ENCODE measurements at regions not wholly inside any gene's neighbourhood (a gene's known extent, or its start where the extent isn't known, plus 50 kb on each side); places are given as distances from the start of the nearest gene placed in this dataset.
"Not testable (repeated sequence)": the region's sequence is repeated elsewhere in the genome, so short reads cannot be mapped to it uniquely, and the experiment has no call there.

DNA sequence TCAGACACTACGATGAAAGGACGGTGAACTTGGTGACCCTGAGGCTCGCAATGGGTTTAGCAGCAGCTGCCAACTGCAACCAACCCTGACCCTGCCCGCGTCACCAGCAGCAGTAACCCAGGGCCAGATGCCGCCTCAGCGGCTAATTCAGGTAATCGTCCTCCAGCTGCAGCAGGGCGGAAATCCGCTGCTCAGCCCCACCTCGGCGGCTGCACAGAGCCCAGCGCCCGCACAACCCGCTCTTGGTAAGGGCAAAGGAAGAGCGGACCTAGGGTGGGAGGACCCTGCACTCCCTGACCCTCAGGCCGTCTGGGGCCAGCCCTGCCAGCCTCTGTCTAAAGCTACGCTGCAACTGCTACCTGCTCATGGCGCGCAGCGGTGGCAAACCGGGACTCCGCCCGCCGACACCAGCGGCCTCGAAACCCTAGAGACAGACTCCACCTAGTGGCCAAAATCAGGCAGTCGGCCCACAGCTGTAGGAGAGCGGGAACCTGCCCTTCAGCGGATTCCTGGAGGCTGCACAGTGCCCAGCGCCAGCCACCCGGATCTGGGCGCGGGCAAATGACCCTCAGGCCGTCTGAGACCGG is 82.4 kb downstream of the POTEB2 start:
- not testable (repeated sequence) for TF ChIP-seq POLR2A (IDR thresholded peaks at IDR 0.05); CTCF (IDR thresholded peaks at IDR 0.05 in 4 of 5, conservative IDR thresholded peaks at IDR 0.05 in 1 of 5)
